Natural killer cell treated with Interleukin-12 subunit alpha and Interleukin-12 subunit beta and Interleukin-15 and Interleukin-18, amount 100 ng/mL, for 72 hours (primary cell): ENCODE measurements at regions not wholly inside any gene's neighbourhood (a gene's known extent, or its start where the extent isn't known, plus 50 kb on each side); places are given as distances from the start of the nearest gene placed in this dataset.
A peak's percentile ranks its signal among the peaks of the same experiment; 100 is the strongest.
"Not testable (repeated sequence)": the region's sequence is repeated elsewhere in the genome, so short reads cannot be mapped to it uniquely, and the experiment has no call there.

Experiments
- ATAC-seq, 2 donors: fragments of 150-1000 bp; cut with Tn5 transposase in 1 of 2; sonication (Bioruptor Pico), chemical (Tn5 transposase) in 1 of 2; 2 replicates each; pipeline ENCODE4 v1.10.0; 2021
- DNase-seq: peaks from one replicate; pipeline ENCODE4 v3.0.0; 2022; ENCODE audit warnings: low spot score
- H3K27ac Mint-ChIP-seq, 2 donors: 1 replicate in 1 of 2; 2 replicates in 1 of 2; pipeline ENCODE4 v1.8.0; 2022; ENCODE audit warnings: mixed read lengths in 2 of 2, mild to moderate bottlenecking in 1 of 2, moderate library complexity in 1 of 2
- H3K27me3 Mint-ChIP-seq, 2 donors: 1 replicate in 1 of 2; 2 replicates in 1 of 2; pipeline ENCODE4 v1.8.0; 2022; ENCODE audit warnings: mixed read lengths in 2 of 2
- H3K36me3 Mint-ChIP-seq: one replicate; pipeline ENCODE4 v1.8.0; 2022; ENCODE audit warnings: mixed read lengths
- H3K4me1 Mint-ChIP-seq, 2 donors: 1 replicate in 1 of 2; 2 replicates in 1 of 2; pipeline ENCODE4 v1.8.0; 2022; ENCODE audit warnings: low read depth in 2 of 2, mixed read lengths in 2 of 2, mild to moderate bottlenecking in 1 of 2
- H3K4me3 Mint-ChIP-seq: one replicate; pipeline ENCODE4 v1.8.0; 2022; ENCODE audit warnings: mixed read lengths
- H3K9me3 Mint-ChIP-seq: 2 replicates; pipeline ENCODE4 v1.8.0; 2022; ENCODE audit warnings: mixed read lengths

DNA sequence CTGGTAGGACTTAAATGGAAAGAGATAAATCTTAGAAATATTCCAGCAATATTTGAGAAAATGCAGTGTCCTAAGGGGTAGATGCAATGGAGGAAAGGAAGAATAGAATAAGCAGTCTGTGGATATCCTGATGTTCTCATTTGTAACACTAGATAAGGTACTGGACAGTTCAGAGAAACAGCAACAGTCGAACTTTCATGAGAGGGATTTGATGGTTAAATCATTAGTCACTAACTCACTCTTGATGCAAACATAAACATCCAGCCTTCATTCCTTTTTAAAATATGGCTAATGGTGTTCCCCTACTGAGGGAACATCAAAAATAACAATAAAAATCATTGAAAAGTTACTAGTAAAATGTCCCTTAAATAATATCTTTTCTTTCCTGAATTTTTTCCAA is 211.4 kb upstream of the SLC39A10 start:
- Mint-ChIP-seq H3K27ac (no peak overlapping the region), H3K27me3 (no peaks in the 10 kb centered on the region), H3K36me3 (peaks cover 29% of the 10 kb centered on the region), H3K4me1 (peaks cover 11% of the 10 kb centered on the region in 2 donors), H3K9me3 (peaks cover 9% of the 10 kb centered on the region), H3K4me3 (no peak overlapping the region)
- DNase-seq (no peak), ATAC-seq (no peak)

DNA sequence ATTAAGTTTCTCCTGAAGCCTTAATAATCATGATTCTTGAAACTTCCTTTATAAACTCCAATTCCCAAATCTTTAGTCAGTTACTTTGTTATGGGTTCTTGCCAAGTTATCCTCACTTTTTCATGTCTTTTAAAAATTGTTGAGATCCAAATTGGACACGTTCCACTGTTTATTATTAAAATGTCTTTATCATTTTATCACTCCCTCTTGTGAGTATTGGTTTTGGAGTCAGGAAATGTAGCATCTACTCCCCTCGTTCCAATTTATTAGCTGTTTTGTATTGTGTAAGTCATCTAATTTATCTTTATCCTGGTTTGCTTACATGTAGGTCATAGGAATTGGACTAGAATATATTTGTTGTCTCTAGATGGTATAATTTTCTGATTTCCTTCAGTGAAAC is 213.1 kb upstream of the SLC39A10 start:
- Mint-ChIP-seq H3K4me1 (peaks cover 5 to 7% of the 10 kb centered on the region in 2 donors), H3K27ac (no peak overlapping the region), H3K36me3 (peaks cover 30% of the 10 kb centered on the region), H3K4me3 (no peak overlapping the region), H3K27me3 (no peaks in the 10 kb centered on the region), H3K9me3 (peaks cover 9% of the 10 kb centered on the region)
- DNase-seq: no peak
- ATAC-seq: no peak

GRCh38 chr2:195442458-195443175 is 214.4 kb upstream of the SLC39A10 start:
- H3K27me3 Mint-ChIP-seq: no peaks in the 10 kb centered on the region
- peak overlapping the region; percentile 8 for H3K4me3 Mint-ChIP-seq
- peaks cover 9% of the 10 kb centered on the region for H3K9me3 Mint-ChIP-seq
- H3K4me1 Mint-ChIP-seq: peaks cover 5 to 7% of the 10 kb centered on the region in 2 donors
- H3K36me3 Mint-ChIP-seq: peaks cover 30% of the 10 kb centered on the region
- ATAC-seq (peak; percentile 71 to 75), DNase-seq (no peak)
- peak overlapping the region; percentile 5 to 34 for H3K27ac Mint-ChIP-seq

DNA sequence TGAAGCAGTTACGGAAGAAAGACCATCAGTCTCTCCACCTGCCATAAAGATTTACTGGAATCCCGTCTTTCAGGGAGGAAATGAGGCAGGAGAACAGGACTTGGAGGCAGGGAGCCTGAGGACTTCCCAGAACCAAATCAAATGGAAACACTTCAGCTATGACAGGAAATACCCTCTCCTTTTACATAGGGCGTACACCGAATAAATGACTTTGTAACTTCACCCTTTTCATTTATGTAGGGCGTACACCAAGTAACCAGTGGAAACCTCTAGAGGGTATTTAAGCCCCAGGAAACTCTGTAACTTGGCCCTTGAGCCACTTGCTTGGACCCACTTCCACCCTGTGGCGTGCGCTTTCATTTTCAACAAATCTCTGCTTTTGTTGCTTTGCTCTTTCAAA is 218.3 kb upstream of the SLC39A10 start:
- DNase-seq: no peak
- Mint-ChIP-seq H3K36me3 (peaks cover 25% of the 10 kb centered on the region), H3K4me1 (peaks cover 5 to 12% of the 10 kb centered on the region in 2 donors), H3K9me3 (peaks cover 14% of the 10 kb centered on the region), H3K27me3 (no peaks in the 10 kb centered on the region), H3K4me3 (no peak overlapping the region), H3K27ac (peak overlapping the region in 1 of 2 donors; percentile 48)
- no peak for ATAC-seq

DNA sequence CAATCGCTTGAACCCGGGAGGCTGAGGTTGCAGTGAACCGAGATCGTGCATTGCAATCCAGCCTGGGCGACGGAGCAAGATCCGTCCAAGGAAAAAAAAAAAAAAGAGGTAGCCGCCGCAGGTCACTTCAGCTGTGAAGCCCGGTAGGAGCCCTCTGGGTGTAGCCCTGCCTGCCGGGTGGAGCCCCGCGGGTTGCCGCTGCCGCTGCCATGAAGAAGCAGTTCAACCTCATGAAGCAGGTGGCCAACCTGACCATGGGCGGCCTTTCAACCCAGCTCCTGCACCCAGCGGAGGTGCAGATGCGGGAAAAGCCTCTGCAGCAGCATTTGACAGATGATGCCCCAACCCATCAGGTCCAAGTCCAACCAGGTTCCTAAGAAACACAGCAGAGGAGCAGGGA is 219.5 kb upstream of the SLC39A10 start:
- H3K4me3 Mint-ChIP-seq: no peak overlapping the region
- H3K27me3 Mint-ChIP-seq: no peaks in the 10 kb centered on the region
- no peak for ATAC-seq
- peaks cover 19% of the 10 kb centered on the region for H3K36me3 Mint-ChIP-seq
- no peak overlapping the region for H3K27ac Mint-ChIP-seq
- H3K4me1 Mint-ChIP-seq: peaks cover under 1 to 8% of the 10 kb centered on the region in 2 donors
- DNase-seq: no peak
- peaks cover 12% of the 10 kb centered on the region for H3K9me3 Mint-ChIP-seq

GRCh38 chr2:195434346-195434745 is 222.7 kb upstream of the SLC39A10 start:
- Mint-ChIP-seq H3K36me3 (no peaks in the 10 kb centered on the region), H3K9me3 (peaks cover 6% of the 10 kb centered on the region), H3K4me1 (peaks cover 0 to 4% of the 10 kb centered on the region in 2 donors), H3K27me3 (no peaks in the 10 kb centered on the region), H3K27ac (no peak overlapping the region), H3K4me3 (no peak overlapping the region)
- DNase-seq (no peak), ATAC-seq (no peak)

DNA sequence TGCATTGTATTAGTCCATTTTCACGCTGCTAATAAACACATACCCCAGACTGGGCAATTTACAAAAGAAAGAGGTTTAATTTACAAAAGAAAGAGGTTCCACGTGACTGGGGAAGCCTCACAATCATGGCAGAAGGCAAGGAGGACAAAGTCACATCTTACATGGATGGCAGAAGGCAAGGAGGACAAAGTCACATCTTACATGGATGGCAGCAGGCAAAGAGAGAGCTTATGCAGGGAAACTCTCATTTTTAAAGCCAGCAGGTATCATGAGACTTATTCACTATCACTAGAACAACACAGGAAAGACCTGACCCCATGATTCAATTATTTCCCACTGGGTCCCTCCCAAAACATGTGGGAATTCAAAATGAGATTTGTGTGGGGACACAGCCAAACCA is 223.3 kb upstream of the SLC39A10 start:
- H3K27me3 Mint-ChIP-seq, ATAC-seq, H3K4me3 Mint-ChIP-seq, DNase-seq, H3K4me1 Mint-ChIP-seq, H3K36me3 Mint-ChIP-seq, H3K27ac Mint-ChIP-seq, H3K9me3 Mint-ChIP-seq: not testable (repeated sequence)

GRCh38 chr2:195428673-195429072 is 228.4 kb upstream of the SLC39A10 start:
- H3K27ac Mint-ChIP-seq: no peak overlapping the region
- no peaks in the 10 kb centered on the region for H3K36me3 Mint-ChIP-seq
- peaks cover 1% of the 10 kb centered on the region for H3K9me3 Mint-ChIP-seq
- H3K4me3 Mint-ChIP-seq: no peak overlapping the region
- DNase-seq (no peak), ATAC-seq (no peak)
- H3K27me3 Mint-ChIP-seq: no peaks in the 10 kb centered on the region
- no peaks in the 10 kb centered on the region for H3K4me1 Mint-ChIP-seq

DNA sequence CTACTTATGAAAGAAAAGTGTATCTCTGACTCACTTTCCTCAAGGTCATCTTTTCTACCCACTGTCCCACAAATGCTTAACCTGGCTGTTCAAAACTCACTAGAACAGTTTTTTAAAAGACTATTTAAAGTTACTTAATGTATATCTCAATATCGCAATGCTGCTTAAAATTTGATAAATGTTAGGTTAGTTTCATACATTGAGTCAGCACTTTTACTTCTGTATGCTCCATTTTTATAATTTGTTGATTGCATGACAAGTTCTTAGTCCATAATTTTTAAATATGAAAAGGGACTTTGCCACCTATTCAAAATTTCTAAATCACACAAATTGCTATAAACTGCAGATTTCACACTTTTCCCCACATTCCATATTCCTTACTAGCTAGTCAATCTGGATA is 231.7 kb upstream of the SLC39A10 start:
- Mint-ChIP-seq H3K9me3 (no peaks in the 10 kb centered on the region), H3K27ac (no peak overlapping the region), H3K27me3 (no peaks in the 10 kb centered on the region), H3K4me3 (no peak overlapping the region), H3K4me1 (no peaks in the 10 kb centered on the region), H3K36me3 (no peaks in the 10 kb centered on the region)
- DNase-seq (no peak), ATAC-seq (no peak)

DNA sequence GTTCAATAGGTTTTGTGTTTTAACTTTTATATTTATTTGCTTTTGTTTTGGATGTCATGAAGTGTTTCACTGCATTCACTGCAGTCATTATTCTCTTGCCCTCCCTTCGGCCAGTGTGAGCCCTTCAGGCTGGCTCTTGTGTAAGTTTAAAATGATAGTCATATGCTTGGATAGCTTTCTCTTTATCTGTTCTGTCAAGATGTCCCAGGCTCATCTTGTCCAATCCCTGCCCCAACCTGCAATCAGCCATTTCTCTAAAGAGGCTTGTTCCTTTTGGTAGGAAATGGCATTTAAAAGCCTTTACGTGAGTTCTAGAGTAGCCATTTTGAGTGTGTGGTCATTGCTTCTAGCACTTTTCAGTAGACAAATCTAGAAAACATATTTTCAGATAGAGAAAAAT is 238.0 kb upstream of the SLC39A10 start:
- H3K36me3 Mint-ChIP-seq: no peaks in the 10 kb centered on the region
- no peak for DNase-seq
- H3K4me3 Mint-ChIP-seq: no peak overlapping the region
- no peaks in the 10 kb centered on the region for H3K27me3 Mint-ChIP-seq
- H3K27ac Mint-ChIP-seq: no peak overlapping the region
- no peaks in the 10 kb centered on the region for H3K9me3 Mint-ChIP-seq
- no peak for ATAC-seq
- no peaks in the 10 kb centered on the region for H3K4me1 Mint-ChIP-seq

DNA sequence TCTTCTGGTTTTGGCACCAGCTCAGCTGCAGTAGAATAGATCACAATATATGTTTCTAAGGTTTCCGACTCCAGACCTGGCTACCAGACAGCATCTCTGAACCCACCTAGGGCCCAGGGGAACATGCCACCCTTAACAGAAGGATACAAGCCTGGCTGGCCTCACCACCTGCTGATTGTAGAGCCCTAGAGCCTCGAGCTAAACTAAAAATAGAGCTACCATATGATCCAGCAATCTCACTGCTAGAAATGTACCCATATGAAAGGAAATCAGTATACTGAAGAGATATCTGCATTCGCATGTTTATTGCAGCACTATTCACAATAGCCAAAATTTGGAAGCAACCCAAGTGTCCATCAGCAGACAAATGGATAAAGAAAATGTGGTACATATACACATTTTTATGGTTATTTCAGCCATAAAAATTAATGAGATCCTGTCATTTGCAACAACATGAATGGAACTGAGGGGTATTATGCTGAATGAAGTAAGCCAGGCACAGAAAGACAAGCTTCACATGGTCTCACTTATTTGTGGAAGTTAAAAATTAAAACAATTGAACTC is 242.4 kb upstream of the SLC39A10 start:
- Mint-ChIP-seq H3K27me3 (no peaks in the 10 kb centered on the region), H3K4me3 (no peak overlapping the region), H3K4me1 (peaks cover 5 to 15% of the 10 kb centered on the region in 2 donors), H3K9me3 (no peaks in the 10 kb centered on the region), H3K27ac (no peak overlapping the region), H3K36me3 (no peaks in the 10 kb centered on the region)
- ATAC-seq: no peak
- no peak for DNase-seq

DNA sequence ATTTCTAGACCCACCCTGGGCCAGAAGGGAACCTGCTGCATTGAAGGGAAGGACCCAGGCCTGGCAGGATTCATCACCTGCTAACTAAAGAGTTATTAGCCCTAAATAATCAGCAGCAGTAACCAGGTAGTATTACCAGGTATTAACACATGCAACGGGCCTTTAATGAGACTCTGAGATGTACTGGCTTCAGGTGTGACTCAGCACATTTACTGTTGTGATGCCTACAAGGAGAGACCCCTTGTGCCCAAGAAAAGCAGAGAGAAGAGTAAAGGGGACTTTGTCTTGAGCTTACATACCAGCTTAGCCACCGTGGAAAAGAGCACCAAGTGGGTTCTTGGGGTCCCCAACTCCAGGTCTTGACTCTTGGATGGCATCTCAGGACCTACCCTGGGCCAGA is 243.1 kb upstream of the SLC39A10 start:
- peaks cover 5 to 15% of the 10 kb centered on the region in 2 donors for H3K4me1 Mint-ChIP-seq
- ATAC-seq (no peak), DNase-seq (no peak)
- no peak overlapping the region for H3K4me3 Mint-ChIP-seq
- no peaks in the 10 kb centered on the region for H3K27me3 Mint-ChIP-seq
- H3K9me3 Mint-ChIP-seq: no peaks in the 10 kb centered on the region
- H3K36me3 Mint-ChIP-seq: no peaks in the 10 kb centered on the region
- peak overlapping the region in 1 of 2 donors; percentile 29 for H3K27ac Mint-ChIP-seq

DNA sequence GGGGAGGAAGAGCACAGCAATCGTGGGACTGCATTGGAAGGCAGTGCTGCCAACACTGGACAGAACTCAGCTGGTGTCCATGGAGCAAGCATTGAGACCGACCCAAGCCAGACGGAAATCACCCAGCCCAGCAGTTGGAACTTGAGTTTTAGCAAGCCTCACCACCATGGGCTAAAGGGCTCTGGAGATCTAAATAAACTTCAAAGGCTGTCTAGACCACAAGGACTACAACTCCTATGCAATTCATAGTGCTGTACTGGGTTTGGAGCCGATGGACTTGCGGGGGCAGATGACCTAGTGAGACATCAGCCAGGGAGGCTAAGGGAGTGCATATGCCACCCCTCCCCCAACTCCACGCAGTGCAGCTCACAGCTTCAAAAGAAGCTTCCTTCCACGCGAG is 243.6 kb upstream of the SLC39A10 start:
- no peak for DNase-seq
- no peak overlapping the region for H3K4me3 Mint-ChIP-seq
- no peaks in the 10 kb centered on the region for H3K9me3 Mint-ChIP-seq
- peaks cover 5 to 15% of the 10 kb centered on the region in 2 donors for H3K4me1 Mint-ChIP-seq
- no peaks in the 10 kb centered on the region for H3K36me3 Mint-ChIP-seq
- peak overlapping the region in 1 of 2 donors; percentile 29 for H3K27ac Mint-ChIP-seq
- no peaks in the 10 kb centered on the region for H3K27me3 Mint-ChIP-seq
- ATAC-seq: no peak

DNA sequence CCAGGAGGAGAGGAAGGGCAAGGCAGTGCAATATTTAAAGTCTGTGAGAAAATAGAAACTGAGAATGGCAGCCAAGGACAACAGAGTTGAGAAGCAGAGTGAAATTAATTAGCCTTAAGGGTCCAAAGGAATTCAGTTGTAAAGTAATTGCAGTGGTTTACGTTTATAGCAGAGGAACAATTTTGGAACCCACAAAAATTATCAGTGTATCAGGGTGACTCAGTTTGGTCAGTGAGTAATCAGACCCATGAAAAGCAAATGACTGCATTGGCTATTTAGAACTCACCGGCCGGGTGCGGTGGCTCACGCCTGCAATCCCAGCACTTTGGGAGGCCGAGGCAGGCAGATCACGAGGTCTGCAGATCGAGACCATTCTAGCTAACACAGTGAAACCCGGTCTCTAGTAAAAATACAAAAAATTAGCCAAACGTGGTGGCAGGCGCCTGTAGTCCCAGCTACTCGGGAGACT is 245.8 kb upstream of the SLC39A10 start:
- H3K36me3 Mint-ChIP-seq: no peaks in the 10 kb centered on the region
- no peaks in the 10 kb centered on the region for H3K27me3 Mint-ChIP-seq
- DNase-seq: no peak
- ATAC-seq: no peak
- H3K27ac Mint-ChIP-seq: no peak overlapping the region
- H3K4me3 Mint-ChIP-seq: no peak overlapping the region
- H3K9me3 Mint-ChIP-seq: no peaks in the 10 kb centered on the region
- H3K4me1 Mint-ChIP-seq: peaks cover 5 to 15% of the 10 kb centered on the region in 2 donors
